ENCODE measurements at regions not wholly inside any gene's neighbourhood (a gene's known extent, or its start where the extent isn't known, plus 50 kb on each side); places are given as distances from the start of the nearest gene placed in this dataset.

DNA sequence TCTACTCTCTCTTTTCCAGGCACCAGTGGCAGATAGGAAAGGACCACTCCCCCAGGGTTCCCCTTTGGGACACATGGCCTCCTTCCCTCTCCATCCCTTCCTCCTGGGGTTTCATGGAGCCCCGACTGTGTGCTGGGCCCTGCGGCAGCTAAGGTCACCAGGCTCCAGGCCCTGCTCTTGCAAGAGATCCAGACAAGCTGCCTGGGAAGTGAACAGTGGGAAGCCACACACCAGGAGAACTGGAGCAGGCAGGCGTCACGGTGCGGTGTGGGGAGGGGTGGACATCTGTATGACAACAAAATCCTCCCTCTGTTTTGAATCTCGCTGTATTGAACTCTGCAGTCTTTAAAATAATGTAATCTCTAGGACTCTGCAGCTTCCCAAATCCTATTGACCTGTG, 330.1 kb downstream of the UQCRFS1 start:
- TF ChIP-seq, protein P1, sequence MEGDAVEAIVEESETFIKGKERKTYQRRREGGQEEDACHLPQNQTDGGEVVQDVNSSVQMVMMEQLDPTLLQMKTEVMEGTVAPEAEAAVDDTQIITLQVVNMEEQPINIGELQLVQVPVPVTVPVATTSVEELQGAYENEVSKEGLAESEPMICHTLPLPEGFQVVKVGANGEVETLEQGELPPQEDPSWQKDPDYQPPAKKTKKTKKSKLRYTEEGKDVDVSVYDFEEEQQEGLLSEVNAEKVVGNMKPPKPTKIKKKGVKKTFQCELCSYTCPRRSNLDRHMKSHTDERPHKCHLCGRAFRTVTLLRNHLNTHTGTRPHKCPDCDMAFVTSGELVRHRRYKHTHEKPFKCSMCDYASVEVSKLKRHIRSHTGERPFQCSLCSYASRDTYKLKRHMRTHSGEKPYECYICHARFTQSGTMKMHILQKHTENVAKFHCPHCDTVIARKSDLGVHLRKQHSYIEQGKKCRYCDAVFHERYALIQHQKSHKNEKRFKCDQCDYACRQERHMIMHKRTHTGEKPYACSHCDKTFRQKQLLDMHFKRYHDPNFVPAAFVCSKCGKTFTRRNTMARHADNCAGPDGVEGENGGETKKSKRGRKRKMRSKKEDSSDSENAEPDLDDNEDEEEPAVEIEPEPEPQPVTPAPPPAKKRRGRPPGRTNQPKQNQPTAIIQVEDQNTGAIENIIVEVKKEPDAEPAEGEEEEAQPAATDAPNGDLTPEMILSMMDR (IDR thresholded peaks at IDR 0.05): no peak
- TF ChIP-seq POLR2A (IDR thresholded peaks at IDR 0.05): no peak
